Medulla oblongata (tissue), 1 donor: ENCODE measurements at regions not wholly inside any gene's neighbourhood (a gene's known extent, or its start where the extent isn't known, plus 50 kb on each side); places are given as distances from the start of the nearest gene placed in this dataset.
"Not testable (repeated sequence)": the region's sequence is repeated elsewhere in the genome, so short reads cannot be mapped to it uniquely, and the experiment has no call there.

Experiments
- DNase-seq: peaks from one replicate; pipeline ENCODE4 v3.0.0-alpha.2; 2015; ENCODE audit errors: extremely low spot score

GRCh38 chr22:49676783-49677494, 150.7 kb downstream of the BRD1 start:
- no peak for DNase-seq

- DNase-seq, result no peak
Measured at GRCh38 chr22:49676230-49676629, 151.4 kb downstream of the BRD1 start.

- no peak for DNase-seq
Measured at GRCh38 chr22:49674479-49675050, 153.1 kb downstream of the BRD1 start.

- no peak for DNase-seq
Measured at GRCh38 chr22:49673048-49673447, 154.6 kb downstream of the BRD1 start.

- no peak for DNase-seq
Measured at GRCh38 chr22:49672014-49672516, 155.6 kb downstream of the BRD1 start.

GRCh38 chr22:49671331-49672013, 156.2 kb downstream of the BRD1 start:
- no peak for DNase-seq

- no peak for DNase-seq
Measured at GRCh38 chr22:49670456-49671330, 157.0 kb downstream of the BRD1 start.

- not testable (repeated sequence) for DNase-seq
Measured at GRCh38 chr22:49669969-49670455, 157.7 kb downstream of the BRD1 start.

GRCh38 chr22:49669427-49669968, 158.2 kb downstream of the BRD1 start:
- DNase-seq, result not testable (repeated sequence)

GRCh38 chr22:49668402-49668801, 159.3 kb downstream of the BRD1 start:
- DNase-seq, result no peak

- DNase-seq, result no peak
Measured at GRCh38 chr22:49667236-49667635, 160.4 kb downstream of the BRD1 start.

GRCh38 chr22:49666146-49666809, 161.4 kb downstream of the BRD1 start:
- no peak for DNase-seq

GRCh38 chr22:49664891-49665290, 162.8 kb downstream of the BRD1 start:
- no peak for DNase-seq

GRCh38 chr22:49664371-49664881, 163.2 kb downstream of the BRD1 start:
- no peak for DNase-seq

GRCh38 chr22:49663823-49664222, 163.8 kb downstream of the BRD1 start:
- no peak for DNase-seq

GRCh38 chr22:49663311-49663711, 164.4 kb downstream of the BRD1 start:
- DNase-seq, result no peak

GRCh38 chr22:49662681-49663080, 165.0 kb downstream of the BRD1 start:
- DNase-seq, result no peak

- DNase-seq, result no peak
Measured at GRCh38 chr22:49660794-49661781, 166.6 kb downstream of the BRD1 start.

- DNase-seq, result no peak
Measured at GRCh38 chr22:49660321-49660720, 167.4 kb downstream of the BRD1 start.
